ENCODE measurements at regions not wholly inside any gene's neighbourhood (a gene's known extent, or its start where the extent isn't known, plus 50 kb on each side); places are given as distances from the start of the nearest gene placed in this dataset.

DNA sequence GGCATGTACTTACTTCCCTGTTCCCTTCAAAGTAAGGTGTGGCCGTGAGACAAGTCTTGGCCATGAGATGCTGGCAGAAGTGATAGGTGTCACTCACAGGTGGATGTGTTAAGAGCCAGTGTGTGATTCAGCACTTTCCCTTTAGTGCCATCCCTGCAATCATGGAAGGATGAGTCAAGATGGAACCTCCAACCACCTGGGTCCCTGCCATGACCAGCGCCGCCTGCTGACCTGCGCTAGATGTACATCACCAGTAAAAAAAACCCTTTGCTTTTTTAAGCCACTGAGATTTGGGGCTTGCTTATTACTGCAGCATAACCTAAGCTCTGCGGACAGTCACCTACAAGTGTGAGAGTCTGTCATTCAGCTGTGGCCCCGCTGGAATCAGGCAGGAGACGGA, 71.7 kb downstream of the TOMM20 start:
- no peak overlapping the region for H3K4me3 ChIP-seq
- H3K27me3 ChIP-seq = no peaks in the 10 kb centered on the region
- no peak overlapping the region for H3K27ac Mint-ChIP-seq
- no peak for TF ChIP-seq EZH2phosphoT487 (IDR thresholded peaks at IDR 0.05)
- TF ChIP-seq, protein P1, sequence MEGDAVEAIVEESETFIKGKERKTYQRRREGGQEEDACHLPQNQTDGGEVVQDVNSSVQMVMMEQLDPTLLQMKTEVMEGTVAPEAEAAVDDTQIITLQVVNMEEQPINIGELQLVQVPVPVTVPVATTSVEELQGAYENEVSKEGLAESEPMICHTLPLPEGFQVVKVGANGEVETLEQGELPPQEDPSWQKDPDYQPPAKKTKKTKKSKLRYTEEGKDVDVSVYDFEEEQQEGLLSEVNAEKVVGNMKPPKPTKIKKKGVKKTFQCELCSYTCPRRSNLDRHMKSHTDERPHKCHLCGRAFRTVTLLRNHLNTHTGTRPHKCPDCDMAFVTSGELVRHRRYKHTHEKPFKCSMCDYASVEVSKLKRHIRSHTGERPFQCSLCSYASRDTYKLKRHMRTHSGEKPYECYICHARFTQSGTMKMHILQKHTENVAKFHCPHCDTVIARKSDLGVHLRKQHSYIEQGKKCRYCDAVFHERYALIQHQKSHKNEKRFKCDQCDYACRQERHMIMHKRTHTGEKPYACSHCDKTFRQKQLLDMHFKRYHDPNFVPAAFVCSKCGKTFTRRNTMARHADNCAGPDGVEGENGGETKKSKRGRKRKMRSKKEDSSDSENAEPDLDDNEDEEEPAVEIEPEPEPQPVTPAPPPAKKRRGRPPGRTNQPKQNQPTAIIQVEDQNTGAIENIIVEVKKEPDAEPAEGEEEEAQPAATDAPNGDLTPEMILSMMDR (IDR thresholded peaks at IDR 0.05) = no peak
- TF ChIP-seq EZH2 (IDR thresholded peaks at IDR 0.05) = no peak
- H3K4me2 ChIP-seq = no peak overlapping the region
- H2AFZ ChIP-seq (replicated peaks) = no peak overlapping the region
- H3K9me3 ChIP-seq (ENCODE audit: low read depth) = no peaks in the 10 kb centered on the region
- H3K4me1 Mint-ChIP-seq = peaks cover 29% of the 10 kb centered on the region
- H3K79me2 ChIP-seq (ENCODE audit: low read depth) = no peaks in the 10 kb centered on the region
- peaks cover 20% of the 10 kb centered on the region for H3F3A ChIP-seq (ENCODE audit: low read depth)
- H3K27ac ChIP-seq = no peak overlapping the region
- no peak overlapping the region for H3K9ac ChIP-seq
- no peak for DNase-seq (ENCODE audit: low spot score)
- H3K4me1 ChIP-seq = peaks cover 15% of the 10 kb centered on the region
- no peaks in the 10 kb centered on the region for H3K36me3 ChIP-seq
- no peaks in the 10 kb centered on the region for H3K36me3 Mint-ChIP-seq
- no peaks in the 10 kb centered on the region for H3K9me3 Mint-ChIP-seq
- no peaks in the 10 kb centered on the region for H4K20me1 ChIP-seq (ENCODE audit: low read depth)
- peaks cover 11% of the 10 kb centered on the region for H3K27me3 Mint-ChIP-seq (ENCODE audit: insufficient read depth, low read depth)
- no peak overlapping the region for H3K4me3 Mint-ChIP-seq

DNA sequence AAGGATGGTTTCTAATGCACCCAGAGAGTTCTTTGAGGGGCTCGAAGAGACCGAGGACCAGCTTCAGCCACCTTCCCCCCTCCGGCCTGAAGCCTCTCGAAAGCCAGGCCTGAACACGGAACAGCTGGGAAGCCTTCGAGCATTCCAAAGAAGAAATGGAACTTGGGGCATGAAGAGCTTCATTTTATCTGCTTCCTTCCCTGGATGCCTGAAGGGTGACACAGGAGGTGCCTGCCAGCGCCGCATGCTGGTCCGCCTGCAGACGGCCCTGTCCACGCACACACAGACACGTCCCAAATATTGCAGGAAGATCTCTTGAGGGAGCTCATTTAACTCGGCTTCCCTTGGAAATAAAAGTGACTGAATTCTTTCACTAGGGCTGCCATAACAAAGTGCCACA, 73.7 kb downstream of the TOMM20 start:
- Mint-ChIP-seq H3K9me3 (no peaks in the 10 kb centered on the region), H3K4me1 (peaks cover 18% of the 10 kb centered on the region), H3K27me3 (ENCODE audit: insufficient read depth, low read depth) (peaks cover 11% of the 10 kb centered on the region), H3K4me3 (no peak overlapping the region), H3K36me3 (no peaks in the 10 kb centered on the region), H3K27ac (no peak overlapping the region)
- no peaks in the 10 kb centered on the region for H3K9me3 ChIP-seq (ENCODE audit: low read depth)
- no peaks in the 10 kb centered on the region for H3K4me1 ChIP-seq
- no peaks in the 10 kb centered on the region for H4K20me1 ChIP-seq (ENCODE audit: low read depth)
- H3K4me2 ChIP-seq = no peak overlapping the region
- DNase-seq (ENCODE audit: low spot score) = no peak
- H3K79me2 ChIP-seq (ENCODE audit: low read depth) = no peaks in the 10 kb centered on the region
- H2AFZ ChIP-seq (replicated peaks) = no peak overlapping the region
- H3K4me3 ChIP-seq = no peak overlapping the region
- no peak for TF ChIP-seq EZH2 (IDR thresholded peaks at IDR 0.05)
- TF ChIP-seq, protein P1 (IDR thresholded peaks at IDR 0.05) = no peak
- no peak for TF ChIP-seq EZH2phosphoT487 (IDR thresholded peaks at IDR 0.05)
- no peaks in the 10 kb centered on the region for H3K36me3 ChIP-seq
- H3K9ac ChIP-seq = no peak overlapping the region
- peaks cover 2% of the 10 kb centered on the region for H3F3A ChIP-seq (ENCODE audit: low read depth)
- H3K27me3 ChIP-seq = no peaks in the 10 kb centered on the region
- no peak overlapping the region for H3K27ac ChIP-seq

GRCh38 chr1:235054466-235054865, 74.2 kb downstream of the TOMM20 start:
- H2AFZ ChIP-seq (replicated peaks) = no peak overlapping the region
- no peak overlapping the region for H3K4me3 ChIP-seq
- no peaks in the 10 kb centered on the region for H3F3A ChIP-seq (ENCODE audit: low read depth)
- H3K4me2 ChIP-seq = no peak overlapping the region
- TF ChIP-seq EZH2phosphoT487 (IDR thresholded peaks at IDR 0.05) (no peak), EZH2 (IDR thresholded peaks at IDR 0.05) (no peak)
- TF ChIP-seq, protein P1 (IDR thresholded peaks at IDR 0.05) = no peak
- no peaks in the 10 kb centered on the region for H3K36me3 Mint-ChIP-seq
- no peaks in the 10 kb centered on the region for H4K20me1 ChIP-seq (ENCODE audit: low read depth)
- H3K36me3 ChIP-seq = no peaks in the 10 kb centered on the region
- peak overlapping the region; percentile 44 for H3K27ac Mint-ChIP-seq
- no peak overlapping the region for H3K4me3 Mint-ChIP-seq
- no peak overlapping the region for H3K9ac ChIP-seq
- no peak overlapping the region for H3K27ac ChIP-seq
- no peaks in the 10 kb centered on the region for H3K79me2 ChIP-seq (ENCODE audit: low read depth)
- no peak for DNase-seq (ENCODE audit: low spot score)
- peaks cover 21% of the 10 kb centered on the region for H3K4me1 Mint-ChIP-seq
- H3K9me3 ChIP-seq (ENCODE audit: low read depth) = no peaks in the 10 kb centered on the region
- H3K9me3 Mint-ChIP-seq = no peaks in the 10 kb centered on the region
- H3K4me1 ChIP-seq = no peaks in the 10 kb centered on the region
- no peaks in the 10 kb centered on the region for H3K27me3 ChIP-seq
- H3K27me3 Mint-ChIP-seq (ENCODE audit: insufficient read depth, low read depth) = peaks cover 11% of the 10 kb centered on the region

All from neural progenitor cell (in vitro differentiated cells).